ENCODE measurements at regions not wholly inside any gene's neighbourhood (a gene's known extent, or its start where the extent isn't known, plus 50 kb on each side); places are given as distances from the start of the nearest gene placed in this dataset.

GRCh38 chr12:126171937-126172559 is 1106.8 kb downstream of the AACS start:
- TF ChIP-seq TAF1 (IDR thresholded peaks at IDR 0.05; ENCODE audit: borderline replicate concordance, low read depth, low read length), result no peak
- TF ChIP-seq FOS (IDR thresholded peaks at IDR 0.05; ENCODE audit: borderline replicate concordance, extremely low read depth, insufficient read length), result no peak
- no peak for TF ChIP-seq POLR2A (IDR thresholded peaks at IDR 0.05; ENCODE audit: low read depth, low read length)
- TF ChIP-seq, protein P1, sequence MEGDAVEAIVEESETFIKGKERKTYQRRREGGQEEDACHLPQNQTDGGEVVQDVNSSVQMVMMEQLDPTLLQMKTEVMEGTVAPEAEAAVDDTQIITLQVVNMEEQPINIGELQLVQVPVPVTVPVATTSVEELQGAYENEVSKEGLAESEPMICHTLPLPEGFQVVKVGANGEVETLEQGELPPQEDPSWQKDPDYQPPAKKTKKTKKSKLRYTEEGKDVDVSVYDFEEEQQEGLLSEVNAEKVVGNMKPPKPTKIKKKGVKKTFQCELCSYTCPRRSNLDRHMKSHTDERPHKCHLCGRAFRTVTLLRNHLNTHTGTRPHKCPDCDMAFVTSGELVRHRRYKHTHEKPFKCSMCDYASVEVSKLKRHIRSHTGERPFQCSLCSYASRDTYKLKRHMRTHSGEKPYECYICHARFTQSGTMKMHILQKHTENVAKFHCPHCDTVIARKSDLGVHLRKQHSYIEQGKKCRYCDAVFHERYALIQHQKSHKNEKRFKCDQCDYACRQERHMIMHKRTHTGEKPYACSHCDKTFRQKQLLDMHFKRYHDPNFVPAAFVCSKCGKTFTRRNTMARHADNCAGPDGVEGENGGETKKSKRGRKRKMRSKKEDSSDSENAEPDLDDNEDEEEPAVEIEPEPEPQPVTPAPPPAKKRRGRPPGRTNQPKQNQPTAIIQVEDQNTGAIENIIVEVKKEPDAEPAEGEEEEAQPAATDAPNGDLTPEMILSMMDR (IDR thresholded peaks at IDR 0.05 in 2 of 3, conservative IDR thresholded peaks at IDR 0.05 in 1 of 3; ENCODE audit: control insufficient read depth in 2 of 3, extremely low read depth in 1 of 3, insufficient read depth in 1 of 3, low read depth in 3 of 3, low read length in 3 of 3), result no peak
- TF ChIP-seq, protein P2, sequence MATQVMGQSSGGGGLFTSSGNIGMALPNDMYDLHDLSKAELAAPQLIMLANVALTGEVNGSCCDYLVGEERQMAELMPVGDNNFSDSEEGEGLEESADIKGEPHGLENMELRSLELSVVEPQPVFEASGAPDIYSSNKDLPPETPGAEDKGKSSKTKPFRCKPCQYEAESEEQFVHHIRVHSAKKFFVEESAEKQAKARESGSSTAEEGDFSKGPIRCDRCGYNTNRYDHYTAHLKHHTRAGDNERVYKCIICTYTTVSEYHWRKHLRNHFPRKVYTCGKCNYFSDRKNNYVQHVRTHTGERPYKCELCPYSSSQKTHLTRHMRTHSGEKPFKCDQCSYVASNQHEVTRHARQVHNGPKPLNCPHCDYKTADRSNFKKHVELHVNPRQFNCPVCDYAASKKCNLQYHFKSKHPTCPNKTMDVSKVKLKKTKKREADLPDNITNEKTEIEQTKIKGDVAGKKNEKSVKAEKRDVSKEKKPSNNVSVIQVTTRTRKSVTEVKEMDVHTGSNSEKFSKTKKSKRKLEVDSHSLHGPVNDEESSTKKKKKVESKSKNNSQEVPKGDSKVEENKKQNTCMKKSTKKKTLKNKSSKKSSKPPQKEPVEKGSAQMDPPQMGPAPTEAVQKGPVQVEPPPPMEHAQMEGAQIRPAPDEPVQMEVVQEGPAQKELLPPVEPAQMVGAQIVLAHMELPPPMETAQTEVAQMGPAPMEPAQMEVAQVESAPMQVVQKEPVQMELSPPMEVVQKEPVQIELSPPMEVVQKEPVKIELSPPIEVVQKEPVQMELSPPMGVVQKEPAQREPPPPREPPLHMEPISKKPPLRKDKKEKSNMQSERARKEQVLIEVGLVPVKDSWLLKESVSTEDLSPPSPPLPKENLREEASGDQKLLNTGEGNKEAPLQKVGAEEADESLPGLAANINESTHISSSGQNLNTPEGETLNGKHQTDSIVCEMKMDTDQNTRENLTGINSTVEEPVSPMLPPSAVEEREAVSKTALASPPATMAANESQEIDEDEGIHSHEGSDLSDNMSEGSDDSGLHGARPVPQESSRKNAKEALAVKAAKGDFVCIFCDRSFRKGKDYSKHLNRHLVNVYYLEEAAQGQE (IDR thresholded peaks at IDR 0.05; ENCODE audit: low read depth, low read length), result no peak
- no peak for TF ChIP-seq SPI1 (IDR thresholded peaks at IDR 0.05; ENCODE audit: borderline replicate concordance, insufficient read depth, low read depth, low read length)
